HUES48 (cell line): ENCODE measurements at regions not wholly inside any gene's neighbourhood (a gene's known extent, or its start where the extent isn't known, plus 50 kb on each side); places are given as distances from the start of the nearest gene placed in this dataset.
A peak's percentile ranks its signal among the peaks of the same experiment; 100 is the strongest.

ENCODE experiments used
- H3K27ac ChIP-seq: one replicate; pipeline ENCODE4 v1.7.0; 2013; ENCODE audit warnings: low read depth, low read length, inconsistent platforms
- H3K27me3 ChIP-seq: 2 replicates; pipeline ENCODE4 v1.6.1; 2013; ENCODE audit warnings: mild to moderate bottlenecking, low read length; ENCODE audit not compliant: control insufficient read depth, insufficient read depth
- H3K36me3 ChIP-seq: 2 replicates; pipeline ENCODE4 v1.6.1; 2013; ENCODE audit warnings: low read length; ENCODE audit not compliant: control insufficient read depth, insufficient read depth
- H3K4me1 ChIP-seq: 2 replicates; pipeline ENCODE4 v1.6.1; 2013; ENCODE audit warnings: mild to moderate bottlenecking, low read length; ENCODE audit not compliant: control insufficient read depth, insufficient read depth
- H3K4me3 ChIP-seq: 2 replicates; pipeline ENCODE4 v1.5.1; 2013; ENCODE audit warnings: mild to moderate bottlenecking, low read depth, low read length
- H3K9ac ChIP-seq: 2 replicates; pipeline ENCODE4 v1.6.1; 2013; ENCODE audit warnings: mild to moderate bottlenecking, low read depth, low read length, moderate library complexity
- H3K9me3 ChIP-seq: 2 replicates; pipeline ENCODE4 v1.6.1; 2013; ENCODE audit warnings: low read length; ENCODE audit not compliant: control insufficient read depth, insufficient read depth

GRCh38 chr11:129324533-129325175 is 51.0 kb upstream of the BARX2 start:
- no peak overlapping the region for H3K4me3 ChIP-seq
- H3K27ac ChIP-seq = no peak overlapping the region
- H3K27me3 ChIP-seq = no peaks in the 10 kb centered on the region
- H3K4me1 ChIP-seq = peaks cover 10% of the 10 kb centered on the region
- H3K9ac ChIP-seq = no peak overlapping the region
- no peaks in the 10 kb centered on the region for H3K9me3 ChIP-seq
- H3K36me3 ChIP-seq = no peaks in the 10 kb centered on the region

DNA sequence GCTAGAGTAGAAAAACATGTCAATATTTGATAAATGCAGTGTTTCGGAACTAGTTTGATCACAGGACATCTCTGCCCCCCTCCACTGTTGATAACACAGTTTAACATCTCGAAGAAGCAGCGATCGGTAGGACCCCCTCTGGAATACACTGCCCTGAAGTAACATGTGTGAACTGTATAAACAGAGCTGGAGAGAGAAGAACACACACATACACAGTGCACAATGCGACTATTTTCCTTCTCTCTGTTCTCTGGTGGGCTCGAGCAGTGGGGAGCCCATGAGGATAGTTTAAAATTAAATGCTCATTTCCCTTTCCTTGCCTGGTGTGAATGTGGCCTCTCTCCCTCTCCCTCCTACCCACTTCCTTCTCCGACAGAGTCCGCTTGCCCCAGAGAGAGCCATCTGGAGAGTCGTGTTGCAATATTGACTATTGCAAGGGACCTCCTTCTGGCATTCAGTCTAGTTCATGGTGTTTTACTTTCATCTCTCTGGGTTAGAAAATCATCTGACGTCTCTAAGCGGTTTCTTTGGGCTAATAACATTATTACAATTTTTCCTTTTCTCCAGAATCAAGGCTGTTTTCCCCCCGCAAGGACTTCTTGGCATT is 51.6 kb upstream of the BARX2 start:
- Histone ChIP-seq H3K4me3 (no peak overlapping the region), H3K27me3 (no peaks in the 10 kb centered on the region), H3K4me1 (peaks cover 10% of the 10 kb centered on the region), H3K9ac (no peak overlapping the region), H3K36me3 (no peaks in the 10 kb centered on the region), H3K9me3 (no peaks in the 10 kb centered on the region), H3K27ac (no peak overlapping the region)

DNA sequence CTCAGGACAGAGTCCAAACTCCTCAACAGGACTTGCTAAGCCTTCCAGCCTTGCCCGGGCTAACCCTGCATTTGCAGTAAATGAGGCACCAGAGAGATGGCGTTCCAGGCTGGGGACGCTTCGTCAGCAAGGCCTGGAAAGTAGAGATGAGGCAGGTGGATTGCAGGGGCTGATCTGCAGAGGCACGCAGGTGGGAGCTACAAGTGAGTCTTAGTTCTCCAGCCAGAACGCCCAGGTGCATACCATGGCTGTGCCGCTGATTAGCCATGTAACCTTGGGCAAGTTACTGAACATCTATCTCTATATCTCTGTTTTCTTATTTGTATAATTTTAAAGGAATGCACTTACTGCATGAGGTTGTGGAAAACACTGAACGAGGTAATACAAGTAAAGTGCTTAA is 52.7 kb upstream of the BARX2 start:
- no peaks in the 10 kb centered on the region for H3K36me3 ChIP-seq
- no peaks in the 10 kb centered on the region for H3K9me3 ChIP-seq
- no peak overlapping the region for H3K4me3 ChIP-seq
- no peaks in the 10 kb centered on the region for H3K27me3 ChIP-seq
- no peak overlapping the region for H3K9ac ChIP-seq
- H3K4me1 ChIP-seq = peaks cover 10% of the 10 kb centered on the region
- H3K27ac ChIP-seq = no peak overlapping the region

DNA sequence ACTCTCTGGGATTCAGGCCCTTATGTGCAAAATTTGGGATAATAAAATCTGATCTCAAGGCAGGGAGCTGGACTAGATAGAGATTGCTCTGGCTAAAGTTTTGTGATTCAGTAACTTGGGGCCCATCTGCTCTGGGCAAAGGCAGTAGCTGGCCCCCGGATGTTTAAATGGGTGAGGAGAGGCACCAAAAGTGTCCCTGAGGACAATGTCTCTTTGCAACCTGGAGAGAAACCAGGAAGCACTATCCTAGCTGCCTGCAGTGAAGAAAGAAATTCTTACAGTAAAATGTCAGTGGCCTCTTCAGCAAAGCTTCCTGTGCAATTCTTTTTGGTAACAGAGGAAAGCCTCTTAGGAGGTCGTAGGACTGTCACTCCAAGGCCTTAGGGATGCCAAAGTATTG is 54.6 kb upstream of the BARX2 start:
- Histone ChIP-seq H3K4me3 (no peak overlapping the region), H3K27me3 (no peaks in the 10 kb centered on the region), H3K36me3 (no peaks in the 10 kb centered on the region), H3K9me3 (no peaks in the 10 kb centered on the region), H3K27ac (no peak overlapping the region), H3K9ac (no peak overlapping the region), H3K4me1 (peaks cover 10% of the 10 kb centered on the region)

GRCh38 chr11:129320494-129320893 is 55.2 kb upstream of the BARX2 start:
- Histone ChIP-seq H3K4me1 (peaks cover 10% of the 10 kb centered on the region), H3K9ac (no peak overlapping the region), H3K36me3 (no peaks in the 10 kb centered on the region), H3K27me3 (no peaks in the 10 kb centered on the region), H3K9me3 (no peaks in the 10 kb centered on the region), H3K4me3 (no peak overlapping the region), H3K27ac (no peak overlapping the region)

DNA sequence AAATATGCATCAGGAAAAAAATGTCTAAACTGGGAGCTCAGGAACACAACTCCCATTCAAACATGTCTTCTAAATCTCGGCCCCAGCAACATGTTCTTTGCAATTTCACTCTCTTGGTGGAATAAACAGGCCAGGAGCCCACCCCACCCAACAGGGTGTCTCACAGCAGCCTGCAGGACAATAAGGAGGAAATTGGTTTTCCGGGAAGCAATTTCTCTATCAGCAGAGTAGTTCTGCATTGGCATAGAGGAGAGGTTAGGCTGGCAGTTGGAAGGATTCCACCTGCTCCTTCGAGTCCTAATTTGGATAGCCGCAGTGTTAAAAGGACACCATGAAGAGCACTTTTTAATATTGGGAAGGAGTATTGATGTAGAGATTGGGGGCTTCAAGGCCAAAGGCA is 55.9 kb upstream of the BARX2 start:
- Histone ChIP-seq H3K27me3 (no peaks in the 10 kb centered on the region), H3K9ac (no peak overlapping the region), H3K4me1 (peaks cover 10% of the 10 kb centered on the region), H3K4me3 (no peak overlapping the region), H3K27ac (no peak overlapping the region), H3K9me3 (no peaks in the 10 kb centered on the region), H3K36me3 (no peaks in the 10 kb centered on the region)

GRCh38 chr11:129319201-129319600 is 56.4 kb upstream of the BARX2 start:
- Histone ChIP-seq H3K27ac (no peak overlapping the region), H3K4me1 (peaks cover 4% of the 10 kb centered on the region)

GRCh38 chr11:129317571-129317970 is 58.1 kb upstream of the BARX2 start:
- Histone ChIP-seq H3K4me3 (no peak overlapping the region), H3K9ac (no peak overlapping the region), H3K4me1 (peaks cover 8% of the 10 kb centered on the region), H3K27ac (no peak overlapping the region), H3K36me3 (no peaks in the 10 kb centered on the region), H3K27me3 (no peaks in the 10 kb centered on the region), H3K9me3 (no peaks in the 10 kb centered on the region)

More at GRCh38 chr11:129319201-129319600, 56.4 kb upstream of the BARX2 start:
- H3K36me3 ChIP-seq = no peaks in the 10 kb centered on the region
- no peaks in the 10 kb centered on the region for H3K27me3 ChIP-seq
- no peaks in the 10 kb centered on the region for H3K9me3 ChIP-seq
- H3K4me3 ChIP-seq = no peak overlapping the region
- no peak overlapping the region for H3K9ac ChIP-seq

- no peaks in the 10 kb centered on the region for H3K36me3 ChIP-seq
- H3K9me3 ChIP-seq = no peaks in the 10 kb centered on the region
- H3K4me1 ChIP-seq = peaks cover 8% of the 10 kb centered on the region
- H3K27ac ChIP-seq = no peak overlapping the region
- no peak overlapping the region for H3K9ac ChIP-seq
- H3K4me3 ChIP-seq = no peak overlapping the region
- H3K27me3 ChIP-seq = no peaks in the 10 kb centered on the region
Measured at GRCh38 chr11:129316781-129317180, 58.9 kb upstream of the BARX2 start.

GRCh38 chr11:129315781-129316579 is 59.7 kb upstream of the BARX2 start:
- Histone ChIP-seq H3K9ac (no peak overlapping the region), H3K9me3 (no peaks in the 10 kb centered on the region), H3K27ac (peak overlapping the region; percentile 16), H3K27me3 (no peaks in the 10 kb centered on the region), H3K36me3 (no peaks in the 10 kb centered on the region), H3K4me1 (peaks cover 8% of the 10 kb centered on the region), H3K4me3 (no peak overlapping the region)

- Histone ChIP-seq H3K4me3 (no peak overlapping the region), H3K27ac (no peak overlapping the region), H3K4me1 (peaks cover 8% of the 10 kb centered on the region), H3K27me3 (no peaks in the 10 kb centered on the region), H3K36me3 (no peaks in the 10 kb centered on the region), H3K9ac (no peak overlapping the region), H3K9me3 (no peaks in the 10 kb centered on the region)
Measured at GRCh38 chr11:129314371-129314770, 61.3 kb upstream of the BARX2 start.
